A673 (cell line): ENCODE measurements at regions not wholly inside any gene's neighbourhood (a gene's known extent, or its start where the extent isn't known, plus 50 kb on each side); places are given as distances from the start of the nearest gene placed in this dataset.

Source experiments
- EZH2 ChIP-seq: fragments of 200-600 bp; sonication (generic); IDR thresholded peaks from 2 replicates; pipeline ENCODE4 v1.6.1; 2017; ENCODE audit warnings: borderline replicate concordance, low read depth, mild to moderate bottlenecking, mixed read lengths, antibody characterized with exemption, low read length; ENCODE audit not compliant: poor library complexity, severe bottlenecking
- TF ChIP-seq, protein P1 (sequence below): fragments of 300-800, 200-600 bp; sonication (generic); conservative IDR thresholded peaks from 2 replicates; pipeline ENCODE4 v1.5.1; 2017; ENCODE audit warnings: low read depth, mild to moderate bottlenecking, antibody characterized with exemption, low read length, moderate library complexity, mixed read lengths

DNA sequence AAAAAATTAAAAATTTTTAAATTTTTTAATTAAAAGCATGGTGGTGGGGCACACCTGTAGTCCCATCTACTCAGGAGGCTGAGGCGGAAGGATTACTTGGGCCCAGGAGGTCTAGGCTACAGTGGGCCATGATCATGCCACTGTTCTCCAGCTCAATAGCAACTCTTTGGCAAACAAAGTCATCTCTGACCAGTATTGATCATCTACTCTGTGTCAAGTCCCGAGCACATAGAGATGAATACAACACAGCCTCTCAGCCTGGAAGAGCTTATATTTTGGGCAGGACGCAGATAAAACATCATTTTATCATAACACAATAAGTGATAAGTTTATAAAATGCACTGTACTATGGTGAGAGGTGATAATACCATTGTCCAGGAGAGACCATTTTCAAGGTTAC, 281.6 kb upstream of the GADL1 start:
- TF ChIP-seq EZH2: no peak
- TF ChIP-seq, protein P1, sequence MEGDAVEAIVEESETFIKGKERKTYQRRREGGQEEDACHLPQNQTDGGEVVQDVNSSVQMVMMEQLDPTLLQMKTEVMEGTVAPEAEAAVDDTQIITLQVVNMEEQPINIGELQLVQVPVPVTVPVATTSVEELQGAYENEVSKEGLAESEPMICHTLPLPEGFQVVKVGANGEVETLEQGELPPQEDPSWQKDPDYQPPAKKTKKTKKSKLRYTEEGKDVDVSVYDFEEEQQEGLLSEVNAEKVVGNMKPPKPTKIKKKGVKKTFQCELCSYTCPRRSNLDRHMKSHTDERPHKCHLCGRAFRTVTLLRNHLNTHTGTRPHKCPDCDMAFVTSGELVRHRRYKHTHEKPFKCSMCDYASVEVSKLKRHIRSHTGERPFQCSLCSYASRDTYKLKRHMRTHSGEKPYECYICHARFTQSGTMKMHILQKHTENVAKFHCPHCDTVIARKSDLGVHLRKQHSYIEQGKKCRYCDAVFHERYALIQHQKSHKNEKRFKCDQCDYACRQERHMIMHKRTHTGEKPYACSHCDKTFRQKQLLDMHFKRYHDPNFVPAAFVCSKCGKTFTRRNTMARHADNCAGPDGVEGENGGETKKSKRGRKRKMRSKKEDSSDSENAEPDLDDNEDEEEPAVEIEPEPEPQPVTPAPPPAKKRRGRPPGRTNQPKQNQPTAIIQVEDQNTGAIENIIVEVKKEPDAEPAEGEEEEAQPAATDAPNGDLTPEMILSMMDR: no peak
